ENCODE measurements at regions not wholly inside any gene's neighbourhood (a gene's known extent, or its start where the extent isn't known, plus 50 kb on each side); places are given as distances from the start of the nearest gene placed in this dataset.

DNA sequence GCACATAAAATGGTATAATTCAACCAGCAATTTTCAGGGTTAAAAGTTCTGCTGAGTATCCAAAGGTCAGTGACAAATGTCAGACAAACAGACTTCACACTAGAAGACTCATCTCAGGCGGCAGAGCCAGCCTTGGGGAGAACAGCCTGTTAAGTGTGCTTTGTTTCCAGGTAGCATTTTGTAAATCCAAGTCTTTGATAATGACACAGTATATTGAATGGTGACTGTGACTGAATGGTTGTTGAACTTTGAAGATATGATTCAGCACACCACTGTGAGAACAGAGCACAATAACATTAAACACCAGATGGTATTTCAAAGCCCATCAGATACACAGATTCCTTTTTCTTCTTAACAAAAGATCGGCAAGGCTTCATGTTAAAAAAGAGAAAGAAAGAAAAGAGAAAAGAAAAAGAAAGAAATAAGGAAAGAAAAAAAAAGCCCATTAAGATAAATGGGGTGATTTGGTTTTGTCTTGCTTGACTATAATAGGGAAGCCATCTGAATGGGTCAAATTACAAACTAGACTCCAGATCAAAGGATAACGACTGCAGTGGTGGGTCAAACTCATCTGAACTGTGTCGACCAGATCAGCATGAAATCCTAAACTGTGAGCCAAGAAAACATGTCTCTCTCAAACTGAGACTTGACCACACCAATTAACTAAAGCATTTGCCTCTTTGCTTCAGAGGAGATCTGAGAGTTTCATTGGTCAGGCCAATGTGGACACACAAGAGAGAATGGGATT lies 313.0 kb upstream of the ZNF608 start:
- FAIRE-seq: no peak
- Histone ChIP-seq H3K4me3 (no peak overlapping the region), H3K27ac (ENCODE audit: control insufficient read depth, insufficient read depth) (no peak overlapping the region), H3K36me3 (ENCODE audit: control insufficient read depth in 2 of 2, insufficient read depth in 2 of 2, low read length in 1 of 2) (no peaks in the 10 kb centered on the region), H3K27me3 (replicated peaks in 1 of 2; ENCODE audit: control insufficient read depth in 2 of 2, insufficient read depth in 2 of 2, low read length in 1 of 2) (no peaks in the 10 kb centered on the region), H3K9me3 (replicated peaks; ENCODE audit: control insufficient read depth, insufficient read depth, low read length) (no peaks in the 10 kb centered on the region; the same call in 2 of the 3 replicates), H3K9ac (ENCODE audit: control insufficient read depth, insufficient read depth, low read length) (no peak overlapping the region), H2AFZ (ENCODE audit: control insufficient read depth, low read depth, low read length) (no peak overlapping the region), H4K20me1 (ENCODE audit: control insufficient read depth, insufficient read depth) (no peaks in the 10 kb centered on the region), H3K4me1 (ENCODE audit: control insufficient read depth, insufficient read depth, low read length) (no peaks in the 10 kb centered on the region), H3K4me2 (ENCODE audit: control insufficient read depth, insufficient read depth) (no peak overlapping the region), H3K79me2 (ENCODE audit: control insufficient read depth, insufficient read depth, low read length) (no peaks in the 10 kb centered on the region)
- ChIA-PET RAD21 (ENCODE audit: unreplicated experiment) (no interaction called here), CTCF (no interaction called here), SMC1A (ENCODE audit: uncharacterized antibody, unreplicated experiment) (interaction anchor here (0.7 to 2.1 kb wide), 3 partner anchors 8 to 13 kb away, joined by 3 to 5 read pairs (median 3); no protein-coding TSS in a partner anchor), POLR2A (no interaction called here)
- in situ Hi-C loops (cut with MboI): no loop called here
- no peak for DNase-seq (ENCODE audit: low read depth, low spot score)
- intact Hi-C loops (cut with micrococcal nuclease; ENCODE audit: unreplicated experiment): no loop called here
- ATAC-seq: no peak
- TF ChIP-seq SIN3A (IDR thresholded peaks at IDR 0.05; ENCODE audit: low read depth, low read length) (no peak), TAF1 (IDR thresholded peaks at IDR 0.05; ENCODE audit: borderline replicate concordance, low read depth, low read length) (no peak)
- TF ChIP-seq, protein P1, sequence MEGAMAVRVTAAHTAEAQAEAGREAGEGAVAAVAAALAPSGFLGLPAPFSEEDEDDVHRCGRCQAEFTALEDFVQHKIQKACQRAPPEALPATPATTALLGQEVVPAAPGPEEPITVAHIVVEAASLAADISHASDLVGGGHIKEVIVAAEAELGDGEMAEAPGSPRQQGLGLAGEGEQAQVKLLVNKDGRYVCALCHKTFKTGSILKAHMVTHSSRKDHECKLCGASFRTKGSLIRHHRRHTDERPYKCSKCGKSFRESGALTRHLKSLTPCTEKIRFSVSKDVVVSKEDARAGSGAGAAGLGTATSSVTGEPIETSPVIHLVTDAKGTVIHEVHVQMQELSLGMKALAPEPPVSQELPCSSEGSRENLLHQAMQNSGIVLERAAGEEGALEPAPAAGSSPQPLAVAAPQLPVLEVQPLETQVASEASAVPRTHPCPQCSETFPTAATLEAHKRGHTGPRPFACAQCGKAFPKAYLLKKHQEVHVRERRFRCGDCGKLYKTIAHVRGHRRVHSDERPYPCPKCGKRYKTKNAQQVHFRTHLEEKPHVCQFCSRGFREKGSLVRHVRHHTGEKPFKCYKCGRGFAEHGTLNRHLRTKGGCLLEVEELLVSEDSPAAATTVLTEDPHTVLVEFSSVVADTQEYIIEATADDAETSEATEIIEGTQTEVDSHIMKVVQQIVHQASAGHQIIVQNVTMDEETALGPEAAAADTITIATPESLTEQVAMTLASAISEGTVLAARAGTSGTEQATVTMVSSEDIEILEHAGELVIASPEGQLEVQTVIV (IDR thresholded peaks at IDR 0.05; ENCODE audit: borderline replicate concordance, partially characterized antibody): no peak
- TF ChIP-seq, protein P2, sequence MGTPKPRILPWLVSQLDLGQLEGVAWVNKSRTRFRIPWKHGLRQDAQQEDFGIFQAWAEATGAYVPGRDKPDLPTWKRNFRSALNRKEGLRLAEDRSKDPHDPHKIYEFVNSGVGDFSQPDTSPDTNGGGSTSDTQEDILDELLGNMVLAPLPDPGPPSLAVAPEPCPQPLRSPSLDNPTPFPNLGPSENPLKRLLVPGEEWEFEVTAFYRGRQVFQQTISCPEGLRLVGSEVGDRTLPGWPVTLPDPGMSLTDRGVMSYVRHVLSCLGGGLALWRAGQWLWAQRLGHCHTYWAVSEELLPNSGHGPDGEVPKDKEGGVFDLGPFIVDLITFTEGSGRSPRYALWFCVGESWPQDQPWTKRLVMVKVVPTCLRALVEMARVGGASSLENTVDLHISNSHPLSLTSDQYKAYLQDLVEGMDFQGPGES (IDR thresholded peaks at IDR 0.05): no peak
- 41% methylated on average over 4 of the region's 4 CpGs for WGBS (ENCODE audit: insufficient coverage, insufficient replicate concordance, low lambda C conversion rate, missing lambda C conversion rate)
- no TSS peak for BruUV-seq (replicated peaks)

All from GM12878 (cell line).